ENCODE measurements at regions not wholly inside any gene's neighbourhood (a gene's known extent, or its start where the extent isn't known, plus 50 kb on each side); places are given as distances from the start of the nearest gene placed in this dataset.
"Not testable (repeated sequence)": the region's sequence is repeated elsewhere in the genome, so short reads cannot be mapped to it uniquely, and the experiment has no call there.

DNA sequence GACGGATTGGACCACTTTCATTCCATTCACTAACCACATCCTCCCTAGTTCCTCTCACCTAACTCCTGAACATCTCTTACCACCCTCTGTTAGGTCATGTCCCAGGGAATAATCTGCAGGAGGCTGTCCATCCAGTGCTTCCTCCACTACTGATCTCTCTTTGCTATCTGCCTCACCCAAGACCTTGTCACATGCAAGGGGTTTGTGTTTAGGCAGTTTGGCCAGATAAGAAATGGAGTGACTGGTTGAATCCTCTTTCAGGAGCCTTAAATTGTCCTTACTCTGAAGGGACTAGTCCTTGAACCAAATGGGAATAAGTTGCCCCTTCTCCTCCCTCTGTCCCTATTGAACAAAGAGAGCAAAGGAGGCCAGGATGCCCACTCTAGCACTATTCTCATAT is 249.2 kb upstream of the BTG1 start:
- Mint-ChIP-seq H3K27me3 (no peaks in the 10 kb centered on the region), H3K9me3 (peaks cover 33% of the 10 kb centered on the region), H3K4me3 (no peak overlapping the region), H3K4me1 (ENCODE audit: low read depth) (peaks cover 80% of the 10 kb centered on the region), H3K27ac (peak overlapping the region; percentile 67), H3K36me3 (peaks cover 33% of the 10 kb centered on the region)
- ChIA-PET CTCF (no interaction called here), POLR2A (no interaction called here)
- no peak for DNase-seq
- intact Hi-C loops (cut with micrococcal nuclease) = loop anchor here (10.0 kb wide), 1 partner anchor 1280 kb away; the partner anchor contains the start of gene CRADD

DNA sequence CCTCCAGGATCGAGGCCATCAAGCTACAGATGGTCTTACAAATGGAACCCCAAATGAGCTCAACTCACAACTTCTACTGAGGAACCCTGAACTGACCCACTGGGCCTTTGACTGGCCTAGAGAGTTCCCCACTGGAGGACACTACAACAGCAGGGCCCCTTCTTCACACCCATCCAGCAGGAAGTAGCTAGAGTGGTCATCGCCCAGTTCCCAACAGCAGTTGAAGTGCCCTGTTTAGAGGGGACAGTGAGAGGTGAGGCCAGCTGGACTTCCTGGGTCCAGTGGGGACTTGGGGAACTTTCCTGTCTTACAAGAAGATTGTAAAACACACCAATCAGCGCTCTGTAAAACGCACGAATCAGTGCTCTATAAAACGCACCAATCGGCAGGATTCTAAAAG is 247.9 kb upstream of the BTG1 start:
- POLR2A ChIA-PET = no interaction called here
- DNase-seq = peak; percentile 44
- Mint-ChIP-seq H3K4me1 (ENCODE audit: low read depth) (peaks cover 66% of the 10 kb centered on the region), H3K36me3 (peaks cover 33% of the 10 kb centered on the region), H3K9me3 (peaks cover 33% of the 10 kb centered on the region), H3K27ac (peak overlapping the region; percentile 61), H3K27me3 (no peaks in the 10 kb centered on the region), H3K4me3 (no peak overlapping the region)
- CTCF ChIA-PET = no interaction called here
- intact Hi-C loops (cut with micrococcal nuclease) = loop anchor here (10.0 kb wide), 1 partner anchor 1281 kb away; the partner anchor contains the start of gene CRADD

DNA sequence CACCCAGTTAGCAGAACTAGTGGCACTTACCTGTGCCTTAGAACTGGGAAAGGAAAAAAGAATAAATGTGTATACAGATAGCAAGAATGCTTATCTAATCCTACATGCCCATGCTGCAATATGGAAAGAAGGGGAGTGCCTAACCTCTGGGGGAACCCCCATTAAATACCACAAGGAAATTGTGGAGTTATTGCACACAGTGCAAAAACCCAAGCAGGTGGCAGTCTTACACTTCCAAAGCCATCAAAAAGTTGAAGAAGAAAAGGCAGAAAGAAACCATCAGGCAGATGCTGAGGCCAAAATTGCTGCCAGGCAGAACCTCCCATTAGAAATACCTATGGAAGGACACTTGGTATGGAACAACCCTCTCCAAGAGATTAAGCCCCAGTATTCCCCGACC is 246.1 kb upstream of the BTG1 start:
- POLR2A ChIA-PET, H3K27ac Mint-ChIP-seq, CTCF ChIA-PET, H3K4me3 Mint-ChIP-seq, H3K27me3 Mint-ChIP-seq: not testable (repeated sequence)
- peaks cover 55% of the 10 kb centered on the region for H3K4me1 Mint-ChIP-seq (ENCODE audit: low read depth)
- peak; percentile 35 for DNase-seq
- H3K9me3 Mint-ChIP-seq = peaks cover 33% of the 10 kb centered on the region
- H3K36me3 Mint-ChIP-seq = peaks cover 33% of the 10 kb centered on the region
- intact Hi-C loops (cut with micrococcal nuclease) = loop anchor here (10.0 kb wide), 1 partner anchor 1283 kb away; the partner anchor contains the start of gene CRADD

DNA sequence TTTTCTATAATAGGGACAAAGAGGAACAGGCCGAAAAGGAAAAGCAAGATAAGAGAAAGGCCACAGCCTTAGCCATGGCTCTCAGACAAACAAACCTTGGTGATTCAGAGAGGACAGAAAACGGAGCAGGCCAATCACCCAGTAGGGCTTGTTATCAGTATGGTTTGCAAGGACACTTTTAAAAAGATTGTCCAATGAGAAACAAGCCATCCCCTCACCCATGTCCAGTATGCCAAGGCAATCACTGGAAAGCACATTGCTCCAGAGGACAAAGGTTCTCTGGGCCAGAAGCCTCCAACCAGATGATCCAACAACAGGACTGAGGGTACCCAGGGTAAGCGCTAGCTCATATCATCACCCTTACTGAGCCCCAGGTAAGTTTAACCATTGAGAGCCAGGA is 243.8 kb upstream of the BTG1 start:
- Mint-ChIP-seq H3K9me3 (peaks cover 25% of the 10 kb centered on the region), H3K4me1 (ENCODE audit: low read depth) (peaks cover 34% of the 10 kb centered on the region), H3K4me3 (no peak overlapping the region), H3K27ac (no peak overlapping the region), H3K27me3 (no peaks in the 10 kb centered on the region), H3K36me3 (peaks cover 22% of the 10 kb centered on the region)
- intact Hi-C loops (cut with micrococcal nuclease) = no loop called here
- POLR2A ChIA-PET = no interaction called here
- CTCF ChIA-PET = no interaction called here
- no peak for DNase-seq

DNA sequence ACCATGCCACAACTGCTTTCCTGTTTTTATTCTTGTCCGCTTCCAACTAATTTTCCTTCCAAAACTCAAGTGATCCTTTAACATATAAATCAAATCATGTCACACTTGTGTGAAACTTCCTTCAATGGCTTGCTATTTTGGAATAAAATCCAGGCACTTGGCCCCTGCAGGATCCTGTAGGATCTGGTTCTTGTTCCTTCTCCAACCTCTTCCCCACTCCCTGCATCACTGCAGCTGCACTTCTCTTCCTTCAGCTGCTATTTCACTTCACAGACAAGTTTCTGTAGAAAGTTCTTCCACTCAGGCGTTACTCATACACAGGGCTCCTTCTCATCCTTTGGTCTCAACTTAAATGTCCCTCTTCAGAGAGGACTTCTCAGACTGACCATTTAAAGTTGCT is 239.7 kb upstream of the BTG1 start:
- Mint-ChIP-seq H3K4me3 (no peak overlapping the region), H3K36me3 (no peaks in the 10 kb centered on the region), H3K4me1 (ENCODE audit: low read depth) (peaks cover 18% of the 10 kb centered on the region), H3K27ac (no peak overlapping the region), H3K27me3 (no peaks in the 10 kb centered on the region), H3K9me3 (no peaks in the 10 kb centered on the region)
- ChIA-PET CTCF (no interaction called here), POLR2A (no interaction called here)
- intact Hi-C loops (cut with micrococcal nuclease) = no loop called here
- DNase-seq = no peak

DNA sequence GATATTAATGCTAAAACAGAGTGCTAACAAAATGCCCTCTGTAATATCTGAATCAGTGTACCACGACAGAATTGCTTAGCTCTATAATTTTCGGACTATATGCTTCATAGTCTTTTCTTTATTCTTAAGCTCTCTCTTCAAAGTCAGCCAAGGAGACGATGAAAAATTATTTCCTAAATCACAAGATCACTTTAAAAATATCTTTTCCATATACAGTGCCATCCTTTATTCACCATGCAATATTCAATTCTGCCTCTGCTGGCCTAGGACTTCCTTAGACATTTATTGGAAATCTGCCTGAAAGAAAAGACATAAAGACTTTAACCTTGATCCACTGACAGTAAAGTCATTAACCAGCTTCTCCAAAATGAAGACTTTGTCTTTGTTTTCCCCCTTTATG is 238.9 kb upstream of the BTG1 start:
- intact Hi-C loops (cut with micrococcal nuclease) = no loop called here
- CTCF ChIA-PET = interaction anchor here (0.7 kb wide), 1 partner anchor 1081 kb away, joined by 3 read pairs; no protein-coding TSS in a partner anchor
- no peak overlapping the region for H3K27ac Mint-ChIP-seq
- no peaks in the 10 kb centered on the region for H3K36me3 Mint-ChIP-seq
- H3K4me3 Mint-ChIP-seq = no peak overlapping the region
- no peaks in the 10 kb centered on the region for H3K27me3 Mint-ChIP-seq
- DNase-seq = no peak
- POLR2A ChIA-PET = no interaction called here
- peaks cover 24% of the 10 kb centered on the region for H3K4me1 Mint-ChIP-seq (ENCODE audit: low read depth)
- no peaks in the 10 kb centered on the region for H3K9me3 Mint-ChIP-seq

DNA sequence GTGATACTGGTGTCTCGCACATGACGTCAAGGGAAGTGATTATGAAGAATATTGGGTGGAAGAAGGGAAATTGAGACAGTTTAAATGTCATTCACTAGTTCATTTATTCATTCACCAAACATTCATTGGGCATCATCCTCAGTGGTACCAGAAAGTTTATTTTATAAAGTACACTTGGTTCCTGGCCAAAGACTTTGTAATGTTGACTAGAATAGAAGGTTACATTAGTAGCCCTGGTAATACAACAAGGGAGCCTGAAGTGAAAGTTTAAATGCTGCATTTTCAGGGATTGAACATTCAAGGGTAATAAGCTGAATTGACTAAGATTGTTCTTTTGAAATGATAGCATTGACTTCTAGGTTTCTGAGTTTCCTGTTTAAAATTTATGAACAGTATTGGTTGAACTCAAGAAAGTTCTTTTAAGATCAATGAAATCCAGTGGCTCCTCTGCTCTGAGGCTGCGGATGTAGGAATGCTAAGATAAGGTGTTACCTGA is 236.8 kb upstream of the BTG1 start:
- Mint-ChIP-seq H3K4me3 (no peak overlapping the region), H3K9me3 (no peaks in the 10 kb centered on the region), H3K27me3 (no peaks in the 10 kb centered on the region), H3K36me3 (no peaks in the 10 kb centered on the region), H3K27ac (no peak overlapping the region), H3K4me1 (ENCODE audit: low read depth) (peaks cover 43% of the 10 kb centered on the region)
- ChIA-PET POLR2A (no interaction called here), CTCF (no interaction called here)
- intact Hi-C loops (cut with micrococcal nuclease) = no loop called here
- no peak for DNase-seq

DNA sequence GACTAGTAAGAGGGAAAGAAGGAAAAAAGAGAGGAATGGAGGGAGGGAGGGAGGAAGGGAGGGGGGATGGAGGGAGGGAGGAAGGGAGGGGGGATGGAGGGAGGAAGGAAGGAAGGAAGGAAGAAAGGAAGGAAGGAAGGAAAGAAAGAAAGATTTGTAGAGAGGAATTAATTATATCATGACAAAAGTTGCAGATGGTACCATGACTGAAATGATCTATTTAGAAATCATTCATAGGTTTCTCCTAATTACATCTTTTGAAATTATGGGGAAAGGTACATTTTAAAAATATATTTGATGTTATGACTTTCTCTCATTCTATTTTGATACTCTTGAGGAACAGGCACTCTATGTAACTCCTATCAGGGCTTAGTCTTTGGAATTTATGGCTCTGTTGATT is 236.2 kb upstream of the BTG1 start:
- DNase-seq = no peak
- intact Hi-C loops (cut with micrococcal nuclease) = no loop called here
- no peaks in the 10 kb centered on the region for H3K36me3 Mint-ChIP-seq
- no peaks in the 10 kb centered on the region for H3K9me3 Mint-ChIP-seq
- ChIA-PET CTCF (no interaction called here), POLR2A (no interaction called here)
- H3K27me3 Mint-ChIP-seq = no peaks in the 10 kb centered on the region
- no peak overlapping the region for H3K27ac Mint-ChIP-seq
- H3K4me1 Mint-ChIP-seq (ENCODE audit: low read depth) = peaks cover 40% of the 10 kb centered on the region
- no peak overlapping the region for H3K4me3 Mint-ChIP-seq

DNA sequence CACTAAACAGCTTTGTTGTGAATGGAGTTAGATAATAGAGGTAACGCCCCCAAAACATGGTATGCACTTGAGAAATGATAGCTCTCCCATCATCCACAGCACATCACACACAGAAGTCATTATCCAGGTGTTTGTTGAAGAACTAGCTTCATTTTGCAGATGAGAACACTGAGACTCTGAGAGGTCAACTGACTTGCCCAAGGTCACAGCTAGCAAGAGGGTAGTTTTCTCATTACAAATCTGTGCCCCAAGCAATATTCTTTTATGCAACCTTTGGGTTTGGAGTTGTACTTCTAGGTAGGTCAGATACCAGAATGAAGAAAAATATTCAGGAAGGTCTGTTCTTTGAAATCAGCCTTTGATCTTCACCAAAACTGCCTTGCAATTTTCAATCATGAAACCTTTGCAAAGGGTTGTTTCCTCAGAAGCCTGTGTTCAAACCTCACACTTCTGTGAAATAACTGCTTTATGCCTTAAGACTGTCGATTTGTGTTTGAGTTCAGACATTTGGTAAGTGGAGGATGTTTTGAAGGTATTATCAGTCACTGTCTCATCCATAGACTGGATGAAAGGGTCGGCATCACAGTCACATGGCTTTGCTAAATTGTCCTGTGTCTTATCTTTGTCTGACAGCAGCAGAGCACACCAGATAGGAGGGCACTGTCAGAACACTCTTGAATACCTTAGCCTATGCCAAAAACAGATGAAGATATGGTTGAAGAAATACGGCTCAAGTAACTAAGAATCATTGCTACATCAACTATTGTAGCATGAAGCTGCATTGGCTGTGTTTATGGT is 233.2 kb upstream of the BTG1 start:
- DNase-seq = no peak
- POLR2A ChIA-PET = interaction anchor here (1.1 kb wide), 2 partner anchors 20 to 233 kb away, joined by 3 read pairs; partner anchors contain the start of gene BTG1
- no peaks in the 10 kb centered on the region for H3K27me3 Mint-ChIP-seq
- no peaks in the 10 kb centered on the region for H3K36me3 Mint-ChIP-seq
- H3K4me3 Mint-ChIP-seq = no peak overlapping the region
- CTCF ChIA-PET = interaction anchor here (1.0 to 1.1 kb wide), 2 partner anchors 30 to 996 kb away, joined by 3 read pairs; no protein-coding TSS in a partner anchor
- peaks cover 36% of the 10 kb centered on the region for H3K4me1 Mint-ChIP-seq (ENCODE audit: low read depth)
- peak overlapping the region; percentile 76 for H3K27ac Mint-ChIP-seq
- intact Hi-C loops (cut with micrococcal nuclease) = loop anchor here (2.0 kb wide), 1 partner anchor 26 kb away; no protein-coding TSS in a partner anchor
- no peaks in the 10 kb centered on the region for H3K9me3 Mint-ChIP-seq

DNA sequence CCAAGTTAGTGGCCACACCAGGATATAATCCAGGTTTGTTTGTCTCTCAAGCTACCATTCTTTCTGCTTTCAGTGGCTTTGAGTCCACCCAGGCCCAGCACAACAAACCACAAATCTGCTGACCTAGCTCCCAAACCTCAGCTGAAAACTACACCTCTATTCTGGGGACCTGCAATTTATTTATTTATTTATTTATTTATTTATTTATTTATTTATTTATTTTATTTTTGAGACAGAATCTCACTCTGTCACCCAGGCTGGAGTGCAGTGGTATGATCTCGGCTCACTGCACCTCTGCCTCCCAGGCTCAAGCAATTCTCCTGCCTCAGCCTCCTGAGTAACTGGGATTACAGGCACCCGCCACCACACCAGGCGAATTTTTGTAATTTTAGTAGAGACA is 229.9 kb upstream of the BTG1 start:
- CTCF ChIA-PET; DNase-seq; H3K27ac Mint-ChIP-seq; H3K36me3 Mint-ChIP-seq; H3K9me3 Mint-ChIP-seq; H3K27me3 Mint-ChIP-seq; intact Hi-C loops (cut with micrococcal nuclease); POLR2A ChIA-PET; H3K4me3 Mint-ChIP-seq: not testable (repeated sequence)
- peaks cover 26% of the 10 kb centered on the region for H3K4me1 Mint-ChIP-seq (ENCODE audit: low read depth)

DNA sequence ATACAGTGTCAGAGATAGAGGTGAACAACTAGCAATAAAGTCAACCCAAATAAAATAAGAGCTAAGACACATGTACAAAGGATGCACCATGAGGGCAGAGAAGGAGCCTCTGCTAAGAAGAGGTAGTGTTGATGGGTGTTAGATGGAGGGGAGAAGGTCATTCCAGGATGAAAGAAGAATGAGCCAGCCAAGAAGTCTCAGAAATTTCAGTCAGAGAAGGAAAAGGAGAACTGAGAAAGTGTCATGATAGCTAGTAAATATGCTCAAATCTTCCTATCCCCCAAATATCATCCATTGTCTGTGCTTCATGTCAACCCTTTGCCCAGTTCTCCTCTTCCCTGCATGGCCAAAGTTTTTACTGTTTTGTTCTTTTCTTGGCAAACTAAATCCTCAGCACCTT is 225.2 kb upstream of the BTG1 start:
- H3K36me3 Mint-ChIP-seq = no peaks in the 10 kb centered on the region
- intact Hi-C loops (cut with micrococcal nuclease) = no loop called here
- H3K4me3 Mint-ChIP-seq = no peak overlapping the region
- CTCF ChIA-PET = no interaction called here
- no peaks in the 10 kb centered on the region for H3K27me3 Mint-ChIP-seq
- no peak for DNase-seq
- POLR2A ChIA-PET = interaction anchor here (0.6 kb wide), 1 partner anchor 240 kb away, joined by 7 read pairs; no protein-coding TSS in a partner anchor
- no peak overlapping the region for H3K27ac Mint-ChIP-seq
- H3K4me1 Mint-ChIP-seq (ENCODE audit: low read depth) = peaks cover 2% of the 10 kb centered on the region
- H3K9me3 Mint-ChIP-seq = no peaks in the 10 kb centered on the region

DNA sequence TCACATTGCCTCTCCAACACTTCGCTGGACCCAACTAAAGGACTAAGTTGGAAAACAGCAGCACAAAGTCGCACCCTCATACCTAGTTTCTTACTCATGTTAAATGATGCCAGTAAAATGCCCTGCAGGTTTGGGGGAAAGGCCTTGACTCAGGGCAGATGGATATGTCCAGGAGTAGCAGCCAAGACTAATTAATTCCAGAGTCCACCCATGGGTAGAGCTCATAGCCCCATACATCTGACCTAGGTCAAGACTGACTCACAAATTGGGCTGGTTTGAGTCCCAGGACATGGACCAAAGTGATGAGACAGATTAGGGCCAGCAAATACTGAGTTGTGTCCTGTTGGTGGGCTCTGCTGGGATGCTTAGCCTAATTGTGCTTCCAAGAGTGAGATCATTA is 224.0 kb upstream of the BTG1 start:
- no peaks in the 10 kb centered on the region for H3K36me3 Mint-ChIP-seq
- POLR2A ChIA-PET = no interaction called here

DNA sequence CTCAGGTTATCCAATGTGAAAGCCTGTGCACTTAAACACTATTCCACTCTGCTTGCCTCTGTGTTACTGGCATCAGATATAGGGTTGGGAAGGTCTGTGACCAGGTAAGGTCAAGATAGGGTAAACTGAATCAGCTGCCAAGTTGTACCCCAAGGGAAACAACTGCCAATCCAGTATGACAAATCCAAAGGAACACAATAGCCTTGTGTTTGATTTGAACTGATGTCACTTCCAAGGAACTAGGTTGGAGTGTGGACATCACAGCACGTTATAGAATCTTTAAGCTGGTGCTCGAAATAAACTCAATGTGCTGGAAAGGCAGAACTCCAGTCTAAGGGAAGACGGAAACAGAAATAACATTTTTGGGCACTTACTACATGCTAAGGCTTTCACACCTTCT is 223.4 kb upstream of the BTG1 start:
- Mint-ChIP-seq H3K4me3 (no peak overlapping the region), H3K36me3 (no peaks in the 10 kb centered on the region), H3K9me3 (no peaks in the 10 kb centered on the region), H3K27ac (no peak overlapping the region), H3K27me3 (no peaks in the 10 kb centered on the region), H3K4me1 (ENCODE audit: low read depth) (peaks cover 13% of the 10 kb centered on the region)
- ChIA-PET CTCF (no interaction called here), POLR2A (no interaction called here)
- intact Hi-C loops (cut with micrococcal nuclease) = no loop called here
- DNase-seq = no peak

More for the DNA sequence above, 224.0 kb upstream of the BTG1 start:
- H3K4me1 Mint-ChIP-seq (ENCODE audit: low read depth) = peaks cover 8% of the 10 kb centered on the region
- H3K9me3 Mint-ChIP-seq = no peaks in the 10 kb centered on the region
- intact Hi-C loops (cut with micrococcal nuclease) = no loop called here
- CTCF ChIA-PET = no interaction called here
- no peak overlapping the region for H3K27ac Mint-ChIP-seq
- DNase-seq = no peak
- H3K4me3 Mint-ChIP-seq = no peak overlapping the region
- no peaks in the 10 kb centered on the region for H3K27me3 Mint-ChIP-seq

Data from activated CD4-positive, alpha-beta memory T cell treated with anti-CD3 and anti-CD28 coated beads for 36 hours (primary cell).